GF-D8 (cell line): ENCODE measurements at regions not wholly inside any gene's neighbourhood (a gene's known extent, or its start where the extent isn't known, plus 50 kb on each side); places are given as distances from the start of the nearest gene placed in this dataset.
"Not testable (repeated sequence)": the region's sequence is repeated elsewhere in the genome, so short reads cannot be mapped to it uniquely, and the experiment has no call there.

Experiments
- DNase-seq: peaks from one replicate; lab custom pipeline; 2025; lab: John Stamatoyannopoulos, UW

GRCh38 chr6:99141906-99142305 lies 194.2 kb upstream of the FBXL4 start:
- not testable (repeated sequence) for DNase-seq

DNA sequence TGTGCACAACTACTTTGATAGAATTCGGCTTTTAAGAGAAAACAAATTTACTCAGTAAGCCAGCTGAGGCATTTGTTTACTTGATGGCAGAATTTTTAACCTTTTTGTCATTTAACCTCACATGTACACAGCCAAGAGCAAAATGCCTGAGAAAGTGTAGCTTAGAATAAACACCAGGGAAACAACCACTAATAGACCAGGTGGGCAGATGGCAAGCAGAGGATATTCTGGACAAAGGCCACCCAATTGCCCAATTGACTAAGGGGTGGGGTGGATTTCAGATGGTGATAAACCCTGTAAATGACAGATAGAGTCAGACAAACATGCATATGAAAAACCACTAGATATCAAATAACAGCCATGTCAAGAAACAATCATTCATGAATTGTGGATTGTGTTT lies 190.7 kb upstream of the FBXL4 start:
- DNase-seq: no peak

- no peak for DNase-seq
Observed at GRCh38 chr6:99137314-99137713, 189.6 kb upstream of the FBXL4 start.

GRCh38 chr6:99136488-99136887 lies 188.7 kb upstream of the FBXL4 start:
- no peak for DNase-seq

DNA sequence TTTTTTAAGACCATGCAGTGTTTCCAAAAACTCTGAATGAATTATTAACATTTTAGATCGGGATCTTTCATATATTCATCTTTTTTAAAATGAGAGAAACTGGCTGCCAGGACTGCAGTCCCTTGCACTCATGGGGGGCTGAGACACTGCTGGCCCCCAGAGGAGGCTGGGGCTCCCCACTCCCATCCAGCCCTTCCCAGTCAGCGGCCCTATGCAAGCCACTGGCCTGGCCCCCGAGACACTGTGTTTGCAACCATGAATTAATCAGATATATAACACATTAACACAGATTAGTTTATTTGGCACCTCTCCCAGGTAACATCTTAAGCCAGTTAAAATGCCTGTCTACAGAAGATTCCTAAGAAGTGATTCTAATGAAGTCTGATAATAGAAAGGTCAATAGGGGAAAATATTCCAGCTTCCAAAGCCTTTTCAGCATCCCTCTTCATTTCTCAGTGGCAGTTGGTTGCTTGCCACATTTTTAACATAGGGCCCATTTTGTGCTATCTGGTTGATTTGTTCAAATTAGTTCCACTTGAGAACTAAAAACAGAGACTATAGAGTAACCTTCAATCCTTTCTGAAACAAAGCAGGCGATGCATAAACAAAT lies 184.4 kb upstream of the FBXL4 start:
- no peak for DNase-seq

DNA sequence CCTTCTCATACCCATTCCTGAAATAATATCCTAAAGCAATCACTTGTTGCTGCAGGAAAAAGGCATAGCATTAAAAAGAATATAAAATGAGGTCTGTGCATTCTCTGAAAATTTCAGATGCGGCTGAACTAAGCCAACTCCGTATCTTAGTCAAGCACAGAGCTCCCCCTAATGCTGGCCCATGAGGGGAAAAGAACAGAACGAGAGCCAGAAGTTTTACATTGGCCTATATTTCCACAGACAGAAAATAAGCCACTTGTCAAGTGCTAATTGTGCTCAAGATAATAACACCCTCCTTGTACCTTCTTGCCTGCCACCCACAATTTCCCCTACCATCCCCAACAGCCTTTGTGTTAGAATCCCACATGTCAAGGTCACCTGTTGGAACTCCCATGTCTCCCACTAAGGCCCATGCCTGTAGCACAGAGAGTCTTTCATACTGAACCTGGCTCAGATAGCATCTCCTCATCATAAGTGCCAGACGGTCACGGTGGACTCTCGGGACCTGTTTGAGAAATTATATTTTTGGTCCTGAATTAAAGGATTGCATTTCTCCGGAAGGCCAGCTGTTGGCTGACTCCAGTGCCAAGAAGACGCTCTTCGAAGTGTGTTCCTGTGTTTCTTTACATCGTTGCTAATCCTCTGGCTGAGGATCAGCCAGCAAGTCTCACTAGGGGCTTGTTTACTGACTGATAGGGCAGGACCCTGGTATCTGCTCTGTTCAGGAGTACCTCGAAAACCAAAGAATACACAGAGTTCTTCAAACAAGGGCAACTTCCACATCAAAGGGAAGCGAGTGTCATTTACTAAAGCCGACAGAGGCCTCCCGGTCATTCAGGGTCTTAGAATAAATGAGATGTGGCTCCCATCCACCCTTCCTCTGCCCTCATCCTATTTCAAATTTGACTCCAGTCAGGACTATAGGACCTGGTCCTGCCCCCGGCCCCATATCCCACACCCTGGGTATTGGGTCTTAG lies 183.4 kb upstream of the FBXL4 start:
- no peak for DNase-seq

DNA sequence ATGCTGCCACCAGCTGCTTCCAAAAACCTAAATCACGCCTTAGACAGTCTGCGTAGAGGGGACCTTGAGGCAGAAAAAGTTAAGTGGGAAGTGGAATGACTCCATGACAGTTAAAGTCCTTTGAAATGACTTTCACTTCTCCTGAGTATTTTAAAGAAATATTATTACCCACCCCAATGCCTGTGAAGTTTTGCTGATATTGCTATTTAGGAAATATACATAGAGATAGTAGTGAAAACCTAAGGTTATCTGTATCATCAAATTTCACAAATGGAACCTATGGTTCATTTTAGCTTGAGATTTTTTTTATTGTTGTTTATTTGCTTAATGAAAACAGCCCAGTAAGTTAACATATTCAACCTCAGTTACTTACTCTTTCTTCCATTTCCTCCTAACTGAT lies 182.1 kb upstream of the FBXL4 start:
- no peak for DNase-seq

GRCh38 chr6:99121748-99122147 lies 174.0 kb upstream of the FBXL4 start:
- DNase-seq: no peak

- no peak for DNase-seq
Observed at GRCh38 chr6:99120641-99121040, 172.9 kb upstream of the FBXL4 start.

DNA sequence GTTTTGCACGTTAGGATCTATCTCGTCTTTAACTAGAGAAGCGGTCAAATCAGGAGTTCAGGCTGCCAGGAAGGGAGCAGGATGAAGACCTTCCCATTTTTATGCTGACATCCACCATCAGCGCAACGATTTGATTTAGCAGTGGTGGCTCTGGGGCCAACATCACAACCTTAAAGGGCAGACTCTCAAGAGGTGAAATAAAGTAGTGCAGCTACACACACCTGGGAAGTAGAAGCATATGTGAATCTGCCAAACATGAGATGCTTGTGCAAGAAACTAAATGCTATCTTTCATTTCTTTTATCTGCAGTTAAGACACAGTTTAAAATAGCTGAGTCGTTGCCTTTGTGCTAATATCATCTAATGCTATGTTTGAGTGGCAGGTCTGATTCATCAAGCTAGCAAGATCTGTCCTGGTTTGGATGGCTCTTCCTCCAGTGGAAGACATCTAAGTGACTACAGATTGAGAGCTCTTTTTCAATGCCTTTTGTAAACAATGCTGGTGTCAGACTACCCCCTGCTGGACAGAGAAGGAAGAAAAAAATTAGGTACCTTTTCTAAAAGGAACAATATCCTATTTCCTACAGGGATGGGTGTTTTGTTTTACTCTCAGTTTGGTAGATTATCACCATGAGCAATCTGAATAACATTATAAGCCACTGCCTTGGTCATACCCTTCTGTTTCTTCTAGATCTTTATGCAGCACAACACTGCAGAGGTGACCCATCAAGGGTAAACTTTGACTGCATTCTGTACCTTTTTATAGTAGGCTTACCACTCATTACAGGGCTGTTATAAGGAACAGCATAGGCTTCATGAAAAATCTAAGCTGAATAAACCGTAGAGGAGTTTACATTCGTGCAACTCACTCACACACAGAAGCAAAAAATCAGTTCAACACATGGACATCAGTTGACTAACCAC lies 171.6 kb upstream of the FBXL4 start:
- DNase-seq: no peak

GRCh38 chr6:99114769-99115406 lies 167.1 kb upstream of the FBXL4 start:
- no peak for DNase-seq

DNA sequence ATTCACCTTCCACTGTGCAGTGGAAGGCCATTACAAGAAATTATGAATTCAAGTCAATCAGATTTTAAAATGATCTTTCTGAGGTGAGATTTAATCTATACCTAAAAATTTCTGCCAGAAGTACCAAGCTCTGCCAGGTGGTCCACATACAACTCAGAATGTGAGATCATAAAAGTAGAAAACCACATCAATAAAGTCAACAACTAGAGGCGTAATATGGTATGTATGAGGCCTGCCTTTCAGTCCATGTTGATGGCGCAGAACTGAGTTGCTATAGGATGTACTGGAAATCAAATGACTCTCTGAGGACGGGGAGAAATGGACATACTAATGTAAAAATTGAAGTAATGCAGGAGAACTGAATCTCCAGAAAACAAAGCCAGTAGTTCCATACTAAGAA lies 163.8 kb upstream of the FBXL4 start:
- no peak for DNase-seq

DNA sequence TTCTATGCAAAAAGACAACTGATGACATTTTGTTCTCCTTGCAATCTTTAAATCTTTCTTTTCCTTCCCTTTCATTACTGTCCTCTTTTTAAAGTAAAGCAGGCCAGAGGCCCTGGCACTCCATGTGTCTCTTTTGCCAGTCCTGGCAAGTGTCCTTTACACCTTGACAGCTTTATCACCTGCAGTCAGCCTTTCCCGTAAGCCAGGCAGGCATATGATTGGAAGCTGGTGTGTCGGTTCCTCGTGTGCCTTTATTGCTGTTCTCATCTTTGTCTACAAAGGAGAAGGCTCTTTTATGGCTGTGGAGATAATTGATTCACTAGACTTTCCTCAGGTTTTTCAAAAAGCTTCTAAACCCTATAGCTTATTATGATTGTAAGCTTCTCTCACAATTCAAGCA lies 162.3 kb upstream of the FBXL4 start:
- DNase-seq: no peak

GRCh38 chr6:99104218-99104617 lies 156.5 kb upstream of the FBXL4 start:
- DNase-seq: no peak

DNA sequence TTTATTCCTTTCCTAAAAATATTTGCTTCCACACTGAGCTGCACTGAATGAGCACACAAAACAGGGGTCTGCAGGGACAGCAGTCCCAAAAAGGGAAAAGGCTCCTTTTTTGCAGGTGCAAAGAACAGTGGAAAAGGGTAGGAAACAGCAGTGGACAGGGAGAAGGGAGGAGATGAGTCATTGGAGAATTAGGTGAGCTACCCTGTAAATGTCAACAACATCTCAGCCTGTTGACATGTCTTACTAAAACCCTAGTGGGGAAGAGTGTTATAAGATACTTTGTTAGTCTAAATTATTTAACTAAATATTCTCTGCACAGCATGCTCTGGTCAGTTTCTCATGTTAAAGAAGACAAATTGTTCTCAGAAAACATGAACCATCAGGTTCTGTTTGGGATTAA lies 151.5 kb upstream of the FBXL4 start:
- DNase-seq: no peak

DNA sequence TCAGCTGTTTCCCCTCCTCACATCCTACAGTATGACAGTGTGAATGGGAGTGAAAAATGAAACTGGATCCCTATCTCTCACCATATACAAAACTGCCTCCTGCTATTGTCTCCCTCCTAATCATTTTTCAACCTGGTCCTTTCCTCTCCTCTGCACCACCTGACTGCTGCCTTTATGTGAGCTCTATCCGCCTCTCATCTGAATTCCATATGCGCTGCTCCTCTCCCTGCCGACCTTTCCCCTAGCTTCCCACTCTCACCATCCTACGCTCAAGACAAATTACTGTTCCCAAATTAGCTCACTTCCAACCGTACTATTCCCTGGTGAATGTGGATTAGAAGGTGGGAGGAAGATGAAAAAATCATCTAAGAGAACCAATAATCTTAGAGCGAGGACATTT lies 148.4 kb upstream of the FBXL4 start:
- DNase-seq: no peak

DNA sequence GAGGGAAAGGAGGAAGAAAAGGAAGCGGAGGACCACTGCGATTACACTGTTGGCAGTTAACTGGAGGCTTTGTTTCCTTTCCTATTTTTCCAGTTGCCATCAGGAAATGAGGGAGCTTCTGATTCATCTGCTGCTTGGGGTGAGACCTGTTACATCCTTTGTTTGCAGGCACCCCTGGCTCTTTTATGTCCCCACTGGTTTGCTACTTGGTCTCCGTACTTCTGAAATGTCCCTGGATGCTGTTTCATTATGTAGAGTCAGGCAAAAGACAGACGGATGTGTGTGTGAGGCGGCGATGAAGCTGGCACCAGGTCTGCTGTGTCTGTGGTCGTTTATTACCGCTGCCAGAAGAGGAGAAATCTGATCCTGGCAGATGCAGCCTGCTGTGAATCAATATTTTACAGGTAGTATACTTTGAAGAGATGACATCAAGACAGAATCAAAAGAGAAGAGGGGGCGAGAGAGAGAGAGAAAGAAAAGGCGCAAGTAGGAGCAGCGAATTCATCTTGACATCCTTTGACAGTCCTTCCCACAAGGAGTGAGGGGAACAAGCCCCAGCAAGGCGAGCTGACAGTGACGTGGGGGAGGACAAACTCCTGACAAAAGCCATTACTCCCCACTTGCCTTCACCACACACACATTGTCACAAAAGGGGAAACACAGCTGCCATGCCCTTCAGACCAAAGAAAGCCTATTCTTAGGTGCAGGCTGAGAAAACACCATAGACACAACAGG lies 145.9 kb upstream of the FBXL4 start:
- no peak for DNase-seq

DNA sequence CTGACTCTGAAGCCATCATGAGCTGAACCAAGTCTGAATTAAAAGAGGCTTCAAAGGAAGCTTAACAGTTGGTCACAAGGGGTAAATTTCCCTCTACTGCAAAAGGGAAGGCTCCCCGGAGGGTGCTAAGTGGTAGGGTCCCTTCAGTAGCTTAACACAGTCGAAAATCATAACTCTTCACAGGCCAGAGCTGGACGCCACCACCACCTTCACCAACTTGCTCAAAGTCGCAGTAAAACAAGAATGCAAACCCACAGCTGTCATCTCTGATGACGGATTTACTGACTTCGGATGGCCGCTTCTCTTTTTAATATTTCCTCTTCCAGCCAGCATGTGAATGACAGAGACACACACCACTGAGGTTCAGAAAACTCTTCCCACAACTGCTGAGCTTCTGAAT lies 144.7 kb upstream of the FBXL4 start:
- no peak for DNase-seq

- no peak for DNase-seq
Observed at GRCh38 chr6:99091985-99092384, 144.2 kb upstream of the FBXL4 start.

GRCh38 chr6:99080191-99080590 lies 132.4 kb upstream of the FBXL4 start:
- no peak for DNase-seq

- no peak for DNase-seq
Observed at GRCh38 chr6:99079058-99079457, 131.3 kb upstream of the FBXL4 start.
